Hematopoietic multipotent progenitor cell treated with erythropoietin and hydrocortisone succinate and interleukin-3 and kit ligand, for 17 days (in vitro differentiated cells): ENCODE measurements at regions not wholly inside any gene's neighbourhood (a gene's known extent, or its start where the extent isn't known, plus 50 kb on each side); places are given as distances from the start of the nearest gene placed in this dataset.

ENCODE experiments used
- DNase-seq: peaks from one replicate; pipeline ENCODE4 v3.0.0-alpha.2; 2015; ENCODE audit warnings: low spot score

DNA sequence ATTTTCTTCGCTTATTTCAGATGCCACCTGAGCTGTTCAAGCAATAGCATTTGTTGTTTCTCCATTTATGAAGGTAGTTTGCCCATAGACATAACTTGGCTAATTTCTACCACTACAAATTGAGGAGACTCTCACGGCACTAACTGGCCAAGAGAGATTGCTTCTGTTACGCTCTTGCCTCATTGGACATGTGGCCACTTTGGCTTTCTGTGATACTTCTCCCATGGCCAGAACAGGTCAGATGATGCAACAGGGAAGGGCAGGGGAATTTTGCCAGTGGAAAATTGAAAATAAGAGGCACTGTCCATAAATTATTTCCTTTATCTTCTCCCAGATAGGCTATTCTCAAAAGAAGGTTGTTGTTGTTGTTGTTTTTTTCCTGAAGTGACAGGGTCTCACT, 1633.3 kb upstream of the LRRTM3 start:
- DNase-seq = no peak

GRCh38 chr10:65294329-65294728, 1631.5 kb upstream of the LRRTM3 start:
- no peak for DNase-seq

- DNase-seq = no peak
Measured at GRCh38 chr10:65301181-65301580, 1624.7 kb upstream of the LRRTM3 start.

- no peak for DNase-seq
Measured at GRCh38 chr10:65306201-65306600, 1619.6 kb upstream of the LRRTM3 start.

DNA sequence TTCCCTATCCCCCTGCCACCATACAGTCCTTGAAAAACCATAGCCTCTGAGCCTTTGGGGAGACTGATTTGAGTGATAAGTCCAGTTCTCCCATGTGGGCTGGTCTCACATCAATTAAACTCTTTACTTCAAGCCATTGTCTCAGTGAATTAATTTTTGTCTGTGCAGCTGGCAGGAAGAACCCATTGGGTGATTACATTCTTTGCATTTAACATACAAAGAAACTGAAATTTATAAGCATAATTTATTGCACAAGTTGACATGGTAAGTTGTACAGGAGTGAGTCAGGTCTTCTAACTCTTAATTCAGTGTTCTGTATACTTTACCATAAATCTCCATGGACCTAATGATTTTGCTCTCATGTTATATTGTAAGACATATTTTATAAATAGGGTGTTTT, 1613.0 kb upstream of the LRRTM3 start:
- no peak for DNase-seq

- no peak for DNase-seq
Measured at GRCh38 chr10:65313406-65313805, 1612.4 kb upstream of the LRRTM3 start.

- no peak for DNase-seq
Measured at GRCh38 chr10:65314253-65314652, 1611.6 kb upstream of the LRRTM3 start.

DNA sequence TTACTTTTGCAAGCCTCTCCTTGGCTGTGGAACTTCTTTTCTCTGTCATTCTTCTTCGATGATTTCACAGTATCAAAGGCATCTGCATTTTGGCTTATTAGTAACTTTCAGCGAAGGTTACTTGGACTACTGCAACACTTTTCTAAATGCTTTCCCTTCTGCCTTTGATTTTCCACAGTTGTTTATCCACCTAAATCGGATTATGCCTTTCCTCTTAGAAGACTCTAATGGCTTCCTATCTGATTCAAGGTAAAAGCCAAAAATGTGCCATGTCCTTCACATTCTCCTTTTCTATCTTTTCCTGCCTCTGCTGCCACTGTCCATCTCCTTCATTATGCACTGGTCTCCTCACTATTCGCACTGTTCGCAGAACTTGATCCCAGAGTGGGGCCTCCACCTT, 1606.3 kb upstream of the LRRTM3 start:
- no peak for DNase-seq

DNA sequence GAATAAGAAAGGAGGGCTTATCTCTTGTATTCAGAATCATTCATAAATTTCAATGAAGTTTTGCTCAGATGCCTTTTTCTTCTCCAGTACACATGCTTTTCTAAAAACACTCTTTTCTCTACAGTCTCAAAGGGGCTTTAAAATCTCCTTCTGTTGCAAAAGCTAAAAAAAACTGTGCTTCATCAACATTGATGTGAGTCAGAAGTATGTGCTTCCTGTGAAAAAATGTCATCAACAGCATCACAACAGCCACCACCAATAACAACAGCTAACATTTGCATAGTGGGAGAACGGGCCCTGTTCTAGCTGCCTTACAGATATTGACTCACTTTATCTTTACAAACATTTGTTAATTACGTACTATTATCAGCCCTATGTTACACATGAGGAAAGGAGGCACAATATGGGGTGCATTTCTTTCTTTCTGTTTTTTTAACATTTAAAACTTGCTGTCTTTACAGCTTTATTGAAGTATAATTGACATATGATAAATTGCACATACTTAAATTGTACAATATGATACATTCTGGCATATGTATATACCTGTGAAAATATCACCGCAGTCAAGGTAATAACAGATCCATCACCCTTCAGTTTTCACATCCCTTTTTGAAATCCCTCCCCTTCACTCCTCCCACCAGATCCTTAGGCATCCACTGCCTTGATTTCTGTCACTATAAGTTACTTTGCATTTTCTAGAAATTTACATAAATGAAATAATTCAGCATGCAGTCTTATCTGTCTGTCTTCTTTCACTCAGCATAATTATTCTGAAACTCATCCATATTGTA, 1605.4 kb upstream of the LRRTM3 start:
- DNase-seq = no peak

GRCh38 chr10:65323802-65324201, 1602.0 kb upstream of the LRRTM3 start:
- DNase-seq = no peak

GRCh38 chr10:65325913-65326312, 1599.9 kb upstream of the LRRTM3 start:
- DNase-seq = no peak

- DNase-seq = no peak
Measured at GRCh38 chr10:65328486-65328885, 1597.3 kb upstream of the LRRTM3 start.

DNA sequence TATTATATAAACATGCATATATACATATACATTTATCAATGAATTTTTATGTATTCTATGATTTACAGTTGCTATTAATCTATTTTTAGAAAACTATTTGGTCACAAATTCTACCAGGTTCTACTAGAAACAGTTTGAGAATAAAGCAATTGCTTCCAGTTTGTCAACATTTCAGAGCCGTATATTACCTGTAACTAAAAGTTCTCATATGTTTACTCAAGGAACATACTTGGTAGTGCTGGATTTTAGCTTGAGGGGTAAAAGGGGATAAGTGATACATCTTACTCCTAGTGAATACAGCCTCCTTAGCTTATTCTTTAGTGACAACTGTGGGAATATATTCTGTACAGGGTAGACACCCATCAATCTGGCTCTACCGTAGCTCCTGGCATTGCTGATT, 1590.5 kb upstream of the LRRTM3 start:
- no peak for DNase-seq

GRCh38 chr10:65340340-65340739, 1585.5 kb upstream of the LRRTM3 start:
- no peak for DNase-seq

DNA sequence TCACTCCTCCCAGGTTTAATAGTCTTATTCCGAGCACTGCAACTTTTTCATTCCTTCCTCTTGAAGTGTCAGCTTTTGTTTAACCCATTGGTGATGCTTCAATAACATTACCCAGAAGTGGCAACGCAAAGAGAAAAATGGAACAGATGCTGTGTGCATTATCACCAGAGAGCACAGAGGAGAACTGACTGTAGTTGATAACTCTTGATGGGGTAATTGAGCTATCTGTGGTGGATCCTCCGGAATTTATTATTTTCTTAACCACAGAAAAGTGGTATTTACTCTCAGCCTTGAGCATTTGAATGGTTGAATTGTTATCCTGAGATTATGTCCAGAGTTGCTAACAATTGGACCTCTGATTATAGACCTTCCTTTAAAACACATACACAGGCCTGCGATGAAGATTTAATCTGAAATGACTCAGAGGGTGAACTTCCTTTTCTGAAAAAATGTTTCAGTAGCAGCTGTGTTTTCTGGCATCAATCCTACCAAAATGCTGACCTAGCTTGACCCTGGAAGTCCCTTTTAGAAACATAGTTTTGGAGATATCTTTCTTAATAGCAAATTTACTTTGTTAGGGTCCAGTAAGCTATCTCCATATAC, 1584.4 kb upstream of the LRRTM3 start:
- no peak for DNase-seq

GRCh38 chr10:65342245-65342644, 1583.6 kb upstream of the LRRTM3 start:
- no peak for DNase-seq

GRCh38 chr10:65346466-65346865, 1579.4 kb upstream of the LRRTM3 start:
- no peak for DNase-seq

DNA sequence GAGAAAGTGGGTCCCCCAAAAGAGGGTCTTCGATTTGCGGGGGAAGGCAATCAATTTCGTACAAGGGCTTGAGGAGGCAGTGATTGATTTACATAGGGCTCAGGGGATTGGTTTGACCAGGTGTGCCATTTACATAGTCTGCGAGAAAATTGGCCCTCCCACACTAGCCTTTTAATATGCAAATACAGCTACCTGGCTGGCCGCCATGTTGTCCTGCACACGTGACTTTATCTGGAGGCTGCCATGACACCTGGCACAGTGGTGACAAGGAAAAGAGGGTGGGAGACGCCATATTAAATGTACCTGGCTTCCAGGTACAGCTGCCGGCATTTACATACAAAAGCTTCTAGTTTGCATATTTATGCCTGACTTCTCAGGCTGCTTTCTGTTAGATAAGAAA, 1577.2 kb upstream of the LRRTM3 start:
- DNase-seq = no peak

GRCh38 chr10:65350611-65351010, 1575.2 kb upstream of the LRRTM3 start:
- DNase-seq = no peak

GRCh38 chr10:65355141-65355680, 1570.6 kb upstream of the LRRTM3 start:
- no peak for DNase-seq

DNA sequence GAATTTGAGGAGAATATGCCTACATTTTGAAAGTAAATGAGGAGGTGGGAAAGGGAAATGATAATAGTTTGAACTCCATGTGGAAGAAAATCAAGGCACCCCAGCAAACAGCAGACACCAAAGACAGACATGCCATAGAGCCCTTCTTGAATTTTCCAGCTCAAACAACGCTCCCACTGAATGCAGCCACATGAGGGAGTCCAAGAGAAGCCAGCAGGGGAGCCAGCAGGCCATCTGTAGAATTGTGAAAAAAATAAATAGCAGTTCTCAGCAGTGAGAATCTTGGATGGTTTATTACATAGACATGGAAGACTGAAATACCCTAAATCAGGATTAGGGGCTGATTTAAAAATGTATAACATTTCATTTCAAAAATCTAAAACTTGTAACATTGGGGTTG, 1567.3 kb upstream of the LRRTM3 start:
- DNase-seq = no peak

DNA sequence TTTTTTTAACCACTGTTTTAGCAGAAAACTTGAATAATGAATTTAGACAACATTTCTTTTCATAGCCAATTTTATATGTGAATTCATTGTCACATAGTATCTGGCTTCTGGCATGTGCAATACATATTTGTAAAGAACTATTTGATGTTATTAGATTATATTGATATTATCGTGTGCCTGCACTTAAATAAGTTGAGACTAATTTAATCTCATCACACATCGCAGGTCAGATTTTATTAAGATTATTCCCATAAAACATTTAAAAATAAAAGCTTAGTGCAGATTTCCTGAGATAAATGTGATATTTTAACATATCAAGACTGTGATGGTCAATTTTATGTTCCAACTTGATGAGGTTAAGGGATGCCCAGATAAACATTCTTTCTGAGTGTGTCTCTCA, 1565.3 kb upstream of the LRRTM3 start:
- DNase-seq = no peak

DNA sequence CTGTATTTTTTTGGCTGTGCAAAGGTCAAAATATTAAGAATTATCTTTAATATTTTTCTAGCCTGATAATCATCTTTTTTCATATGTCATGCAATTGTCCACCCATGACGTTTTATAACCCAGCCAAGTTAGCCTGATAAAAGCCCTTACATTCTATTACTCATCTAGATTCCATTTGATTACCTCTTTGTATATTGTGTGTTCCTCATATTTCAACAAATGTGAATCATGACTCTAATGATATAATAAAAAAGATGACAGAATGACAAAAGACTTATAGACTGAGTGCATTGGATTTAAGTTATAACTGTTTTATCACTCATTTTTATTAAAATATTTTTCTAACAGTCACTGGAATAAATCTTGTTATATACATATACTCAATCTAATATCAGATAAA, 1560.0 kb upstream of the LRRTM3 start:
- DNase-seq = no peak

GRCh38 chr10:65367706-65368105, 1558.1 kb upstream of the LRRTM3 start:
- no peak for DNase-seq
